H1 (cell line): ENCODE measurements at regions not wholly inside any gene's neighbourhood (a gene's known extent, or its start where the extent isn't known, plus 50 kb on each side); places are given as distances from the start of the nearest gene placed in this dataset.

ENCODE experiments used
- CTCF ChIA-PET: fragments of 300-600 bp; sonication (Branson Sonifier 250); formaldehyde crosslinking; loops from one replicate; lab custom pipeline; 2021; ENCODE audit not compliant: partially characterized antibody; lab: Charles Lee
- POLR2A ChIA-PET: fragments of 300-600 bp; sonication (Branson Sonifier 250); formaldehyde crosslinking; loops from one replicate; lab custom pipeline; 2021; ENCODE audit warnings: inconsistent platforms; ENCODE audit not compliant: partially characterized antibody; lab: Charles Lee
- DNase-seq, 2 experiments: peaks; one replicate each; pipeline versions ENCODE4 v3.0.0 to v3.0.0-alpha.2; 2010 to 2022; ENCODE audit warnings: low spot score in 2 of 2, low read depth in 1 of 2, mixed read lengths in 1 of 2
- FAIRE-seq: peaks from 2 replicates; lab custom pipeline; 2011; peaks lifted over from hg19 to GRCh38; lab: Jason Lieb, UNC
- H2AFZ ChIP-seq: 2 replicates; pipeline ENCODE4 v1.8.1; 2012; ENCODE audit warnings: low read length, inconsistent platforms
- H2AK5ac ChIP-seq: 2 replicates; pipeline ENCODE4 v1.6.1; 2013; ENCODE audit warnings: low read depth, low read length
- H2BK120ac ChIP-seq: replicated peaks from 2 replicates; pipeline ENCODE3; 2013; ENCODE audit warnings: low read depth, low read length, inconsistent platforms
- H2BK12ac ChIP-seq: 2 replicates; pipeline ENCODE4 v1.6.1; 2013; ENCODE audit warnings: low read depth, low read length
- H2BK15ac ChIP-seq: 2 replicates; pipeline ENCODE4 v1.6.1; 2013; ENCODE audit warnings: low read length
- H2BK20ac ChIP-seq: 2 replicates; pipeline ENCODE4 v1.6.1; 2013; ENCODE audit warnings: low read length
- H2BK5ac ChIP-seq: 2 replicates; pipeline ENCODE4 v1.6.1; 2013; ENCODE audit warnings: low read depth, low read length
- H3K14ac ChIP-seq: 2 replicates; pipeline ENCODE4 v1.6.1; 2013; ENCODE audit warnings: inconsistent platforms; ENCODE audit not compliant: insufficient read length
- H3K18ac ChIP-seq: 2 replicates; pipeline ENCODE4 v1.6.1; 2013; ENCODE audit warnings: low read length; ENCODE audit errors: extremely low read depth
- H3K23ac ChIP-seq: 2 replicates; pipeline ENCODE4 v1.6.1; 2013; ENCODE audit warnings: inconsistent platforms; ENCODE audit not compliant: insufficient read length
- H3K23me2 ChIP-seq: 2 replicates; pipeline ENCODE4 v1.6.1; 2013; ENCODE audit warnings: low read depth, low read length
- H3K27ac ChIP-seq: 2 replicates; pipeline ENCODE4 v1.6.1; 2011; ENCODE audit warnings: low read depth, low read length, inconsistent platforms
- H3K27me3 ChIP-seq, 4 experiments: replicated peaks in 1 of 4; 1 replicate in 1 of 4; 2 replicates in 3 of 4; pipeline versions ENCODE4 v1.6.1 to v1.8.1; 2011 to 2013; ENCODE audit warnings: low read length in 3 of 4, mild to moderate bottlenecking in 3 of 4, inconsistent platforms in 2 of 4, mixed read lengths in 2 of 4, moderate library complexity in 1 of 4; ENCODE audit not compliant: control insufficient read depth in 3 of 4, insufficient read depth in 3 of 4; ENCODE audit errors: extremely low read depth in 1 of 4
- H3K36me3 ChIP-seq, 4 experiments: 2 replicates each; pipeline versions ENCODE4 v1.6.1 to v1.8.1; 2011 to 2013; ENCODE audit warnings: mild to moderate bottlenecking in 4 of 4, low read length in 3 of 4, moderate library complexity in 2 of 4, control low read depth in 1 of 4, inconsistent platforms in 1 of 4; ENCODE audit not compliant: insufficient read depth in 4 of 4, control insufficient read depth in 2 of 4
- H3K4ac ChIP-seq: replicated peaks from 2 replicates; pipeline ENCODE3; 2013; ENCODE audit warnings: low read length, low read depth, mixed read lengths, inconsistent platforms; ENCODE audit not compliant: insufficient read length
- H3K4me1 ChIP-seq, 4 experiments: replicated peaks in 1 of 4; 1 replicate in 1 of 4; 2 replicates in 3 of 4; pipeline versions ENCODE4 v1.6.1 to v1.8.1; 2011 to 2013; ENCODE audit warnings: low read length in 3 of 4, inconsistent platforms in 2 of 4, mixed read lengths in 1 of 4; ENCODE audit not compliant: insufficient read depth in 4 of 4, control insufficient read depth in 3 of 4
- H3K4me2 ChIP-seq, 2 experiments: 2 replicates each; pipeline versions ENCODE4 v1.6.1 to v1.8.1; 2011 to 2013; ENCODE audit warnings: low read depth in 2 of 2, low read length in 2 of 2, control low read depth in 1 of 2, inconsistent platforms in 1 of 2, mild to moderate bottlenecking in 1 of 2; ENCODE audit not compliant: insufficient read depth in 1 of 2
- H3K4me3 ChIP-seq, 4 experiments: fragments of 200-600, 300-600 bp in 1 of 4; sonication (generic), shearing (Covaris generic), sonication (Bioruptor Twin) in 1 of 4; 2 replicates each; pipeline versions ENCODE4 v1.5.1 to v1.8.1; 2011 to 2016; ENCODE audit warnings: low read length in 4 of 4, low read depth in 3 of 4, control low read depth in 2 of 4, inconsistent platforms in 2 of 4, mild to moderate bottlenecking in 2 of 4, mixed read lengths in 1 of 4, moderate library complexity in 1 of 4; ENCODE audit not compliant: insufficient read depth in 2 of 4; ENCODE audit errors: extremely low read depth in 1 of 4
- H3K56ac ChIP-seq: replicated peaks from 2 replicates; pipeline ENCODE3; 2013; ENCODE audit warnings: low read depth, mild to moderate bottlenecking, mixed read lengths, low read length, inconsistent platforms; ENCODE audit not compliant: insufficient read length
- H3K79me1 ChIP-seq: 2 replicates; pipeline ENCODE4 v1.6.1; 2013; ENCODE audit warnings: low read depth, low read length, control low read depth
- H3K79me2 ChIP-seq, 2 experiments: 2 replicates each; pipeline versions ENCODE4 v1.6.1 to v1.8.1; 2012 to 2013; ENCODE audit warnings: low read length in 2 of 2, mild to moderate bottlenecking in 2 of 2, inconsistent platforms in 1 of 2; ENCODE audit not compliant: insufficient read depth in 2 of 2, control insufficient read depth in 1 of 2
- H3K9ac ChIP-seq, 4 experiments: replicated peaks in 1 of 4; 1 replicate in 1 of 4; 2 replicates in 3 of 4; pipeline versions ENCODE4 v1.6.1 to v1.8.1; 2011 to 2013; ENCODE audit warnings: low read depth in 3 of 4, low read length in 3 of 4, control low read depth in 2 of 4, mild to moderate bottlenecking in 2 of 4, moderate library complexity in 2 of 4, inconsistent platforms in 1 of 4; ENCODE audit errors: extremely low read depth in 1 of 4
- H3K9me3 ChIP-seq, 2 experiments: 2 replicates each; pipeline versions ENCODE4 v1.6.1 to v1.8.1; 2012 to 2013; ENCODE audit warnings: mild to moderate bottlenecking in 2 of 2, moderate library complexity in 2 of 2, control low read depth in 1 of 2, inconsistent platforms in 1 of 2, low read depth in 1 of 2, low read length in 1 of 2, mixed read lengths in 1 of 2; ENCODE audit not compliant: insufficient read depth in 2 of 2
- H4K20me1 ChIP-seq, 2 experiments: replicated peaks in 1 of 2; 2 replicates each; pipeline versions ENCODE3 to v1.8.1; 2011 to 2013; ENCODE audit warnings: inconsistent platforms in 2 of 2, low read length in 2 of 2, mild to moderate bottlenecking in 1 of 2; ENCODE audit not compliant: insufficient read depth in 2 of 2, control insufficient read depth in 1 of 2
- H4K5ac ChIP-seq: 2 replicates; pipeline ENCODE4 v1.6.1; 2013; ENCODE audit warnings: low read length, low read depth, mixed read lengths, inconsistent platforms; ENCODE audit not compliant: insufficient read length
- H4K8ac ChIP-seq: 2 replicates; pipeline ENCODE4 v1.8.0; 2013; ENCODE audit warnings: mild to moderate bottlenecking, moderate library complexity, low read length, inconsistent platforms; ENCODE audit not compliant: insufficient read depth; ENCODE audit errors: extremely low read depth
- H4K91ac ChIP-seq: replicated peaks from 2 replicates; pipeline ENCODE3; 2013; ENCODE audit warnings: low read length, mixed read lengths, inconsistent platforms; ENCODE audit not compliant: insufficient read length
- BRCA1 ChIP-seq: IDR thresholded peaks from 2 replicates; pipeline ENCODE4 v1.6.1; 2012; ENCODE audit warnings: low read depth, low read length, improper control_type of control experiment
- CTCF ChIP-seq, 3 experiments: IDR thresholded peaks; 1 replicate in 2 of 3; 2 replicates in 1 of 3; pipeline versions ENCODE4 v1.5.1 to v1.6.1; 2011; ENCODE audit warnings: low read length in 3 of 3, mild to moderate bottlenecking in 3 of 3, inconsistent platforms in 2 of 3, low read depth in 1 of 3, moderate library complexity in 1 of 3; ENCODE audit not compliant: insufficient read depth in 1 of 3; ENCODE audit errors: control extremely low read depth in 1 of 3
- EGR1 ChIP-seq: IDR thresholded peaks from 2 replicates; pipeline ENCODE4 v1.6.1; 2011; ENCODE audit warnings: low read depth, low read length, borderline replicate concordance
- KDM5A ChIP-seq: fragments of 200-600 bp; IDR thresholded peaks from 2 replicates; pipeline ENCODE4 v1.7.1; 2012; ENCODE audit warnings: mild to moderate bottlenecking, low read length, inconsistent platforms, mixed read lengths
- SIN3A ChIP-seq, 2 experiments: IDR thresholded peaks in 1 of 2; conservative IDR thresholded peaks in 1 of 2; 2 replicates each; pipeline ENCODE4 v1.6.1; 2011 to 2012; ENCODE audit warnings: low read length in 2 of 2, improper control_type of control experiment in 1 of 2, low read depth in 1 of 2, mild to moderate bottlenecking in 1 of 2
- SIRT6 ChIP-seq: IDR thresholded peaks from one replicate; pipeline ENCODE4 v1.7.1; 2012; ENCODE audit warnings: low read length, inconsistent platforms
- SP1 ChIP-seq: IDR thresholded peaks from 2 replicates; pipeline ENCODE4 v1.6.1; 2011; ENCODE audit warnings: low read depth, low read length
- SP2 ChIP-seq: IDR thresholded peaks from 2 replicates; pipeline ENCODE4 v1.6.1; 2012; ENCODE audit warnings: mild to moderate bottlenecking, low read length, inconsistent platforms
- USF2 ChIP-seq: IDR thresholded peaks from 2 replicates; pipeline ENCODE4 v1.6.1; 2011; ENCODE audit warnings: low read length, improper control_type of control experiment
- WGBS, 2 experiments: shearing (Covaris generic) in 1 of 2; methylation state at CpG; one replicate each; pipeline versions ENCODE4 v1.1.6 to v1.1.7; 2013 to 2015; ENCODE audit warnings: low lambda C conversion rate in 2 of 2, mixed read lengths in 2 of 2, inconsistent platforms in 1 of 2, low coverage in 1 of 2, missing lambda C conversion rate in 1 of 2; ENCODE audit not compliant: insufficient replicate concordance in 2 of 2, insufficient coverage in 1 of 2, insufficient read length in 1 of 2; ENCODE audit errors: extremely low coverage in 1 of 2, missing lambda C conversion rate in 1 of 2; 5-methylcytosine and 5-hydroxymethylcytosine counted together

- Histone ChIP-seq H3K36me3 (no peaks in the 10 kb centered on the region), H3K23me2 (no peaks in the 10 kb centered on the region), H3K4me3 (no peak overlapping the region), H2BK20ac (no peak overlapping the region), H3K4ac (no peak overlapping the region), H3K79me2 (no peaks in the 10 kb centered on the region), H4K20me1 (no peaks in the 10 kb centered on the region), H3K79me1 (no peaks in the 10 kb centered on the region), H2BK15ac (no peak overlapping the region), H3K56ac (no peak overlapping the region), H3K18ac (no peak overlapping the region), H3K14ac (no peak overlapping the region), H3K9me3 (no peaks in the 10 kb centered on the region), H2BK12ac (no peak overlapping the region), H2BK5ac (no peak overlapping the region), H3K27ac (no peak overlapping the region), H2AK5ac (no peak overlapping the region), H3K4me1 (no peaks in the 10 kb centered on the region), H3K27me3 (no peaks in the 10 kb centered on the region), H4K5ac (no peak overlapping the region), H3K9ac (no peak overlapping the region), H2BK120ac (no peak overlapping the region), H4K91ac (no peak overlapping the region), H3K23ac (no peak overlapping the region), H2AFZ (no peak overlapping the region), H3K4me2 (no peak overlapping the region), H4K8ac (no peak overlapping the region)
- CTCF ChIA-PET, result no interaction called here
- whole genome bisulfite sequencing, 2 experiments, result 74% methylated on average over 2 of the region's 2 CpGs; no CpG with 5 or more reads in 1 of the 2 experiments
- FAIRE-seq (no peak), DNase-seq (no peak)
- POLR2A ChIA-PET, result no interaction called here
- TF ChIP-seq USF2, result no peak
- TF ChIP-seq CTCF (IDR thresholded peaks at IDR 0.05; ENCODE audit: control extremely low read depth in 1 of 3, insufficient read depth in 1 of 3, low read depth in 1 of 3, low read length in 3 of 3), result no peak
- TF ChIP-seq SP1, result no peak
- TF ChIP-seq BRCA1, result no peak
- TF ChIP-seq SIRT6, result no peak
- no peak for TF ChIP-seq EGR1
- TF ChIP-seq SP2, result no peak
- TF ChIP-seq SIN3A (conservative IDR thresholded peaks at IDR 0.05 in 1 of 2, IDR thresholded peaks at IDR 0.05 in 1 of 2; ENCODE audit: low read depth in 1 of 2, low read length in 2 of 2), result no peak
- TF ChIP-seq KDM5A, result no peak
Measured at GRCh38 chr6:40077315-40077714, 143.1 kb upstream of the MOCS1 start.
